GM18505 (cell line): ENCODE measurements at regions not wholly inside any gene's neighbourhood (a gene's known extent, or its start where the extent isn't known, plus 50 kb on each side); places are given as distances from the start of the nearest gene placed in this dataset.
A peak's percentile ranks its signal among the peaks of the same experiment; 100 is the strongest.

ENCODE experiments used
- ATAC-seq: cut with Tn5 transposase; IDR thresholded peaks from one replicate; pipeline ENCODE4 v1.9.1; 2021; ENCODE audit not compliant: unreplicated experiment
- POLR2A ChIP-seq: IDR thresholded peaks from 4 replicates; pipeline ENCODE4 v1.6.1; 2011; ENCODE audit warnings: borderline replicate concordance; ENCODE audit not compliant: insufficient read depth, insufficient read length; ENCODE audit errors: extremely low read depth

DNA sequence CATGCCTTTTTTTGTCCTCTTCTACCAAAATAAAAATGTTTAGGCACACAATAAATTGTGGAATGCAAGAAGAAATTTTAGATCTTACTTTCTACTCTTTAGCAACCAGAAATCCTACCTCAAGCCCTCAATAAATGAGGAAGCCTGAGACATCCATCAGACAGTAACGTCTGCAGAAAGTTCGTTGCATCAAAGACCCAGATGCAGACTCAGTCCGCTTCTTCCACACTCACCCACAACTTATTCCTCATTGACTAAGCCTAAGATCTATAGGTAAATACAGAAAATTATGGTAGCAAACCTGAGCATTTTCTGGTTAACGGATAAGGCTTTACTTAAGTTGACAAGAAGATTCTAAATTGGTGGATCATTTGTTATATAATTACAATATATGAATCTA, 579.4 kb upstream of the ID2 start:
- no peak for TF ChIP-seq POLR2A
- no peak for ATAC-seq

DNA sequence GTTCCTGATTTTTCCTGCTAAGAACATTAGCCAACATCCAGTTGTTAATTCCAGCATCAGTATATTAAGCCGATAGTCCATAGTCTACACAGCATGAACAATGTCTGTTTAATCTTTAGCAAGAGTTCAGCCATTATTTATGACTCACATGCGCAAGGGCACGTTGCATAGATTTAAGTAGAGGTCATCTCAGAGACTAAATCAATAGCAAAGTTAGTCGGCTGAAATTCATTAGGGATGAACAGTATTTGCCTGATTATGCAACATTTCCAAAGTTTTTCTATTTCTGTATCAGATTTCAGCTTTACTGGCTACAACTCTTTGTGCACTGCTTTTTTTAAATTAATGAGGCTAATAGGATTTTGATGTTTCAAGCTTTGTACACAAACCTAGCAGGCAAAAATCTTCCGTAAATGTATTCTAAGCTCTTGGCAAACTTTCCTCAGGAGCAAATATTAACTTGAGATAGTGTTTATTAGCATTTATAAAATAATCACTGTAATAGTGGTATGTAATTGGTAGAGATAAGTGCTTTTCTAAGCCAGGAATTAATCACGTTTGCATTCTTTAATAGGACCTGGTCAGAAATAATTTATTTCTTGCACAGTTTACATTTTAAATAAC, 578.7 kb upstream of the ID2 start:
- ATAC-seq = no peak
- no peak for TF ChIP-seq POLR2A

DNA sequence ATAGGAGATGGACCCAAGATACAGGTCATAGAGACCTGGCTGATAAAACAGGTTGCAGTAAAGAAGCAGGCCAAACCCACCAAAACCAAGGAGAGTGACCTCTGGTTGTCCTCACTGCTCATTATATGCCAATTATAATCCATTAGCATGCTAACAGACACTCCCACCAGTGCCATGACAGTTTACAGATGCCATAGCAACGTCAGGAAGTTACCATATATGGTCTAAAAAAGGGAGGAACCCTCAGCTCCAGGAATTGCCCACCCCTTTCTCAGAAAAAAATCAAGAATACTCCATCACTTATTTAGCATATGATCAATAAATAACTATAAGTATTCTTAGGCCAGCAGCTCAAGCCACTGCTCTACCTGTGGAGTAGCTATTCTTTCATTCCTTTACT, 574.7 kb upstream of the ID2 start:
- no peak for ATAC-seq
- TF ChIP-seq POLR2A = no peak

DNA sequence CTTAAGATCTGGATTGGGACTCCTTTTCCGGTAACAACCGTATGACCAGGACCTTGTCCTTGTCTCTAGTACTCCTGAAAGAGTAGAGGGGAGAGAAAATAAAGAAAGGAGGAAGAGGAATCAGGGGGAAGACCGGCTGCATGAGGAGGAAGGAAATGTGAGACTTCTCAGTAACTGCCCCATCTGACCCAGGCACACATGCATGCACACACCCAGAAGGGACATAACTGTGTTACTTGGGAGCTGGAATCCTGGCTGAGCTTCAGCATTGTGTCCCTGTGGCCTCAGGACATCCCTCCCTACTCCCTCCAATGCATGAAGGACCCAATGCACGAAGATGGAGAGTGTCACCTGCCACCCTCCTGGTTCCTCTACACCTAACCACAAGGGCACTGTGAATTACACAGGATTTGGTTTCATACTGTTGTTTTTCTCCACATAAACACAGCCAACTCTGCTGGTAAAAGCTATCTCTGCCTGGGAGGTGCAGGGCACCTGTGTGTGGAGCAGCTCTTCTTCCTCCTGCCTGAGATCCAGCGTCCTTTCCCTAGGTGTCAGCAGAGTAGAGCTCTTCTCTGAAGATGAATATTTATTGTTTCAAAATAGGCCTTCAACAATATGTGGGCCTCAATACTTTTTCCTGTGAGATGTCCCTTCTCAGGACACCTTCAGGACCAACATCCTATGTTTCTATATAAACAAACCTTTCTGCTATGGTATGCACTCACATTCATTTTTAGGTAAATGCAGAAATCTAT, 574.1 kb upstream of the ID2 start:
- TF ChIP-seq POLR2A = no peak
- ATAC-seq = no peak

- TF ChIP-seq POLR2A = no peak
- no peak for ATAC-seq
Measured at GRCh38 chr2:8110716-8111115, 571.1 kb upstream of the ID2 start.

GRCh38 chr2:8111193-8111592, 570.7 kb upstream of the ID2 start:
- no peak for ATAC-seq
- no peak for TF ChIP-seq POLR2A

GRCh38 chr2:8115456-8115855, 566.4 kb upstream of the ID2 start:
- ATAC-seq = no peak
- TF ChIP-seq POLR2A = no peak

- no peak for TF ChIP-seq POLR2A
- ATAC-seq = no peak
Measured at GRCh38 chr2:8115966-8116365, 565.9 kb upstream of the ID2 start.

- ATAC-seq = peak; percentile 99
- TF ChIP-seq POLR2A = no peak
Measured at GRCh38 chr2:8116661-8117060, 565.2 kb upstream of the ID2 start.

- no peak for ATAC-seq
Measured at GRCh38 chr2:8118940-8119781, 562.7 kb upstream of the ID2 start.

DNA sequence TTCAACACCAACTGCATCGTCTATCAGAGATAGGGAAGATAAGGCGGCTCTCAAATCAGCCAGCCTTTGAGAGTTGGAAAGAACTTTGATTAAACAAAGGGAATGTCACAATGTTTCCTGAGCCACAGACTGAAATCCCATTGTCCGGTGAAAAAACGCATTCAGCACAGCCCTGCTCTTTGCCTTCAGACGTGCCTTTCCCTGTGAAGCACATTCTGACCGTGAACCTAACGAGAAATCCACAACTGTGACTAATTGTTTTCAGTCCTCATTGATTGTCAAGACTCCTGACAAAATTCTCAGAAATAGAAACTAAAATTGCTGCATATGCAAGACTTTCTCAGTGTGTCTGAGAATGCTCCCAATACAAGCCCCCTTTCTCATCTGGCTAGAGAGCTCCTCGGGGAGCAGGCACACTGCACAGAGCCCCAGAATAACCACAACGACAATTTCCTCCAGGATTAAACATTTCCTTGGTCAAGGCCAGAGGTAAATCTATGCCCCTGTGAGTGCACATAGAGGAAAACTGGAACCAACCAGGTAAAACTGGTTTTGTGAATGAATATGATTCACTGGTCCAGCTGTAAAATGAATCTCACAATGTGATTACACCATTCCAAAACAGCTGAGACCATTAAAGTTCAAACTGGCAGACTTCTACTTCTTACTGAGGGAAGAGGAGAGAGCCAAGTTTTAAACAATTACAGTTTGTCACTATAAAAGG, 561.9 kb upstream of the ID2 start:
- no peak for ATAC-seq
- no peak for TF ChIP-seq POLR2A

More at GRCh38 chr2:8118940-8119781, 562.7 kb upstream of the ID2 start:
- no peak for TF ChIP-seq POLR2A

DNA sequence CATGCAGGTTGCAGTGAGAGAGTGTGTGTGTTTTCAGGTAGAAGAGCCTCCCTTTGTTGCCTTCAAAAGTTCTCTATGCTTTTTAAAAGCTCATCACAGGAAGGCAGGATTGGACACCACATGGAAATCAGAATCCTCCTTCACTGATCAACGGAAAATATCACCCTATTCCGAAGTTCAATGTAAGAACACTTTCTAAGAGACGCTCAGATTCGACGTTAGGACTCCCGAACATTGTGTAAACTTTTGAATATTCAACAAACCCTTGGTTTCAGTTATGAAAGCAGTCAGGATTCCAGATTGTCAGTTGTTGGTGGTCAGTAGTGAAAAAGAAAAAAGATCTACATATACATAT, 561.4 kb upstream of the ID2 start:
- TF ChIP-seq POLR2A = no peak
- ATAC-seq = no peak
